ENCODE measurements at regions not wholly inside any gene's neighbourhood (a gene's known extent, or its start where the extent isn't known, plus 50 kb on each side); places are given as distances from the start of the nearest gene placed in this dataset.

GRCh38 chr7:91752102-91752501 is 128.4 kb downstream of the MTERF1 start:
- in situ Hi-C loops (cut with MboI) (no loop called here), intact Hi-C loops (cut with micrococcal nuclease) (no loop called here)
- ChIA-PET CTCF (ENCODE audit: low intra/inter-chr PET ratio) (no interaction called here), POLR2A (interaction anchor here (0.6 kb wide), 1 partner anchor 8 kb away, joined by 3 read pairs; no protein-coding TSS in a partner anchor)
- no peak overlapping the region for H3K9ac ChIP-seq (ENCODE audit: insufficient read depth in 1 of 2, low read depth in 2 of 2, low read length in 2 of 2)
- no peaks in the 10 kb centered on the region for H3K4me1 ChIP-seq (replicated peaks in 1 of 2; ENCODE audit: control insufficient read depth in 2 of 2, insufficient read depth in 2 of 2, low read length in 2 of 2)
- DNase-seq (ENCODE audit: extremely low read depth in 1 of 4, low spot score in 3 of 4) (no peak), ATAC-seq (no peak), FAIRE-seq (no peak)
- H3K4me2 ChIP-seq (ENCODE audit: insufficient read depth, low read length), result no peak overlapping the region
- BruUV-seq (replicated peaks), result no TSS peak
- no peak overlapping the region for H3K27ac ChIP-seq (ENCODE audit: extremely low read depth, low read depth, low read length)
- H3K79me2 ChIP-seq (ENCODE audit: control insufficient read depth, insufficient read depth, low read length), result no peaks in the 10 kb centered on the region
- no peak overlapping the region for H2AFZ ChIP-seq (ENCODE audit: low read depth, low read length)
- 0% methylated on average over 1 of the region's 1 CpG for WGBS (ENCODE audit: insufficient coverage, low coverage, missing lambda C conversion rate)
- H3K9me3 ChIP-seq (replicated peaks; ENCODE audit: control insufficient read depth, insufficient read depth, low read depth, low read length), result no peaks in the 10 kb centered on the region
- H3K27me3 ChIP-seq (ENCODE audit: control insufficient read depth in 2 of 2, insufficient read depth in 2 of 2, low read length in 2 of 2), result no peaks in the 10 kb centered on the region
- H4K20me1 ChIP-seq (replicated peaks; ENCODE audit: control insufficient read depth, insufficient read depth, low read length), result no peaks in the 10 kb centered on the region
- no peaks in the 10 kb centered on the region for H3K9me1 ChIP-seq (ENCODE audit: control insufficient read depth, insufficient read depth, low read length)
- no peak overlapping the region for H3K4me3 ChIP-seq
- no peaks in the 10 kb centered on the region for H3K36me3 ChIP-seq (ENCODE audit: control insufficient read depth, insufficient read depth, low read length)
- TF ChIP-seq RERE (CRISPR knock-in tag; IDR thresholded peaks at IDR 0.05; ENCODE audit: borderline replicate concordance) (no peak), CAMTA2 (CRISPR knock-in tag; conservative IDR thresholded peaks at IDR 0.05) (no peak), NFIC (IDR thresholded peaks at IDR 0.05) (no peak), MYBL2 (IDR thresholded peaks at IDR 0.05; ENCODE audit: low read depth) (no peak), MYBL2 (CRISPR knock-in tag; IDR thresholded peaks at IDR 0.05; ENCODE audit: borderline replicate concordance) (no peak), KLF6 (CRISPR knock-in tag; IDR thresholded peaks at IDR 0.05; ENCODE audit: borderline replicate concordance) (no peak), ZBTB26 (CRISPR knock-in tag; IDR thresholded peaks at IDR 0.05) (no peak), PREB (CRISPR knock-in tag; IDR thresholded peaks at IDR 0.05) (no peak), TARDBP (IDR thresholded peaks at IDR 0.05) (no peak), ZNF444 (CRISPR knock-in tag; IDR thresholded peaks at IDR 0.05) (no peak), ETV6 (IDR thresholded peaks at IDR 0.05; ENCODE audit: borderline replicate concordance in 1 of 2, low read depth in 2 of 2, low read length in 1 of 2) (no peak), ETV6 (CRISPR knock-in tag; IDR thresholded peaks at IDR 0.05; ENCODE audit: borderline replicate concordance) (no peak), PHF8 (IDR thresholded peaks at IDR 0.05; ENCODE audit: borderline replicate concordance, low read length) (no peak), ZNF232 (CRISPR knock-in tag; IDR thresholded peaks at IDR 0.05) (no peak), CCNT2 (IDR thresholded peaks at IDR 0.05; ENCODE audit: borderline replicate concordance, extremely low read depth, insufficient read length, low read depth, low read length) (no peak), KLF16 (IDR thresholded peaks at IDR 0.05) (no peak), RBM25 (IDR thresholded peaks at IDR 0.05; ENCODE audit: low read depth, low read length, severe bottlenecking) (no peak), ZNF830 (CRISPR knock-in tag; IDR thresholded peaks at IDR 0.05) (no peak)
